ENCODE measurements at regions not wholly inside any gene's neighbourhood (a gene's known extent, or its start where the extent isn't known, plus 50 kb on each side); places are given as distances from the start of the nearest gene placed in this dataset.

GRCh38 chr4:117311215-117311614 lies 225.8 kb upstream of the TRAM1L1 start:
- TF ChIP-seq CTCF (IDR thresholded peaks at IDR 0.05) = no peak
- TF ChIP-seq POLR2AphosphoS5 (IDR thresholded peaks at IDR 0.05; ENCODE audit: low read depth, low read length) = no peak
- no peak for TF ChIP-seq REST (IDR thresholded peaks at IDR 0.05; ENCODE audit: insufficient read depth in 1 of 2, low read depth in 2 of 2, low read length in 1 of 2)
